Embryonic facial prominence (tissue), 1 donor: ENCODE measurements at regions not wholly inside any gene's neighbourhood (a gene's known extent, or its start where the extent isn't known, plus 50 kb on each side); places are given as distances from the start of the nearest gene placed in this dataset.
A peak's percentile ranks its signal among the peaks of the same experiment; 100 is the strongest.
"Not testable (repeated sequence)": the region's sequence is repeated elsewhere in the genome, so short reads cannot be mapped to it uniquely, and the experiment has no call there.

Experiments used
- DNase-seq: peaks from one replicate; pipeline ENCODE4 v3.0.0-alpha.2; 2016; ENCODE audit errors: extremely low spot score

- no peak for DNase-seq
Measured at GRCh38 chr4:133594390-133595207, 445.5 kb downstream of the PCDH10 start.

GRCh38 chr4:133593764-133594163, 444.7 kb downstream of the PCDH10 start:
- no peak for DNase-seq

- DNase-seq = no peak
Measured at GRCh38 chr4:133592591-133592990, 443.5 kb downstream of the PCDH10 start.

- DNase-seq = no peak
Measured at GRCh38 chr4:133592106-133592505, 443.0 kb downstream of the PCDH10 start.

GRCh38 chr4:133588306-133588705, 439.2 kb downstream of the PCDH10 start:
- no peak for DNase-seq

- no peak for DNase-seq
Measured at GRCh38 chr4:133585323-133585722, 436.2 kb downstream of the PCDH10 start.

GRCh38 chr4:133584714-133585113, 435.6 kb downstream of the PCDH10 start:
- DNase-seq = no peak

- DNase-seq = no peak
Measured at GRCh38 chr4:133581996-133582619, 433.0 kb downstream of the PCDH10 start.

GRCh38 chr4:133574248-133574647, 425.2 kb downstream of the PCDH10 start:
- DNase-seq = no peak

GRCh38 chr4:133565379-133565778, 416.3 kb downstream of the PCDH10 start:
- peak; percentile 61 for DNase-seq

- DNase-seq = no peak
Measured at GRCh38 chr4:133559987-133560386, 410.9 kb downstream of the PCDH10 start.

- DNase-seq = no peak
Measured at GRCh38 chr4:133555671-133556070, 406.6 kb downstream of the PCDH10 start.

- no peak for DNase-seq
Measured at GRCh38 chr4:133550436-133550835, 401.3 kb downstream of the PCDH10 start.

- no peak for DNase-seq
Measured at GRCh38 chr4:133544097-133544496, 395.0 kb downstream of the PCDH10 start.

GRCh38 chr4:133537780-133538281, 388.7 kb downstream of the PCDH10 start:
- no peak for DNase-seq

GRCh38 chr4:133534224-133534623, 385.1 kb downstream of the PCDH10 start:
- not testable (repeated sequence) for DNase-seq

GRCh38 chr4:133524369-133524768, 375.3 kb downstream of the PCDH10 start:
- DNase-seq = no peak

GRCh38 chr4:133513901-133514300, 364.8 kb downstream of the PCDH10 start:
- DNase-seq = no peak

- no peak for DNase-seq
Measured at GRCh38 chr4:133498149-133498548, 349.1 kb downstream of the PCDH10 start.

- no peak for DNase-seq
Measured at GRCh38 chr4:133493776-133494175, 344.7 kb downstream of the PCDH10 start.

GRCh38 chr4:133493241-133493640, 344.1 kb downstream of the PCDH10 start:
- DNase-seq = no peak

- DNase-seq = no peak
Measured at GRCh38 chr4:133484287-133484686, 335.2 kb downstream of the PCDH10 start.

- no peak for DNase-seq
Measured at GRCh38 chr4:133483600-133484246, 334.6 kb downstream of the PCDH10 start.
